GM18517 (cell line): ENCODE measurements at regions not wholly inside any gene's neighbourhood (a gene's known extent, or its start where the extent isn't known, plus 50 kb on each side); places are given as distances from the start of the nearest gene placed in this dataset.
"Not testable (repeated sequence)": the region's sequence is repeated elsewhere in the genome, so short reads cannot be mapped to it uniquely, and the experiment has no call there.

ENCODE experiments used
- ATAC-seq: cut with Tn5 transposase; IDR thresholded peaks from one replicate; pipeline ENCODE4 v1.9.1; 2021; ENCODE audit warnings: mild to moderate bottlenecking, moderate library complexity; ENCODE audit not compliant: unreplicated experiment

GRCh38 chr10:109664554-109664953, 258.8 kb downstream of the XPNPEP1 start:
- ATAC-seq: no peak

GRCh38 chr10:109663122-109663521, 260.2 kb downstream of the XPNPEP1 start:
- no peak for ATAC-seq

GRCh38 chr10:109652612-109653011, 270.7 kb downstream of the XPNPEP1 start:
- ATAC-seq: not testable (repeated sequence)

- no peak for ATAC-seq
Measured at GRCh38 chr10:109650228-109650627, 273.1 kb downstream of the XPNPEP1 start.

- no peak for ATAC-seq
Measured at GRCh38 chr10:109647627-109648026, 275.7 kb downstream of the XPNPEP1 start.

GRCh38 chr10:109633846-109634245, 289.5 kb downstream of the XPNPEP1 start:
- ATAC-seq: no peak

- not testable (repeated sequence) for ATAC-seq
Measured at GRCh38 chr10:109633017-109633416, 290.3 kb downstream of the XPNPEP1 start.

GRCh38 chr10:109624939-109625338, 298.4 kb downstream of the XPNPEP1 start:
- no peak for ATAC-seq

- ATAC-seq: no peak
Measured at GRCh38 chr10:109622566-109622965, 300.7 kb downstream of the XPNPEP1 start.

- ATAC-seq: no peak
Measured at GRCh38 chr10:109620396-109620795, 302.9 kb downstream of the XPNPEP1 start.

GRCh38 chr10:109619914-109620313, 303.4 kb downstream of the XPNPEP1 start:
- ATAC-seq: no peak

GRCh38 chr10:109618748-109619147, 304.6 kb downstream of the XPNPEP1 start:
- no peak for ATAC-seq

GRCh38 chr10:109618301-109618700, 305.0 kb downstream of the XPNPEP1 start:
- ATAC-seq: no peak

GRCh38 chr10:109616359-109616980, 306.8 kb downstream of the XPNPEP1 start:
- ATAC-seq: no peak

- not testable (repeated sequence) for ATAC-seq
Measured at GRCh38 chr10:109595356-109595755, 328.0 kb downstream of the XPNPEP1 start.

GRCh38 chr10:109593682-109594081, 329.6 kb downstream of the XPNPEP1 start:
- no peak for ATAC-seq

GRCh38 chr10:109592391-109592790, 330.9 kb downstream of the XPNPEP1 start:
- no peak for ATAC-seq

GRCh38 chr10:109591601-109592000, 331.7 kb downstream of the XPNPEP1 start:
- ATAC-seq: no peak

- ATAC-seq: no peak
Measured at GRCh38 chr10:109588259-109588658, 335.1 kb downstream of the XPNPEP1 start.

- ATAC-seq: no peak
Measured at GRCh38 chr10:109587366-109587765, 335.9 kb downstream of the XPNPEP1 start.

- ATAC-seq: no peak
Measured at GRCh38 chr10:109556399-109556798, 366.9 kb downstream of the XPNPEP1 start.

- not testable (repeated sequence) for ATAC-seq
Measured at GRCh38 chr10:109542050-109542603, 381.2 kb downstream of the XPNPEP1 start.

- ATAC-seq: no peak
Measured at GRCh38 chr10:109534193-109534592, 389.1 kb downstream of the XPNPEP1 start.
